ENCODE measurements at regions not wholly inside any gene's neighbourhood (a gene's known extent, or its start where the extent isn't known, plus 50 kb on each side); places are given as distances from the start of the nearest gene placed in this dataset.

GRCh38 chr11:70486731-70487130, 88.4 kb downstream of the CTTN start:
- DNase-seq = no peak

DNA sequence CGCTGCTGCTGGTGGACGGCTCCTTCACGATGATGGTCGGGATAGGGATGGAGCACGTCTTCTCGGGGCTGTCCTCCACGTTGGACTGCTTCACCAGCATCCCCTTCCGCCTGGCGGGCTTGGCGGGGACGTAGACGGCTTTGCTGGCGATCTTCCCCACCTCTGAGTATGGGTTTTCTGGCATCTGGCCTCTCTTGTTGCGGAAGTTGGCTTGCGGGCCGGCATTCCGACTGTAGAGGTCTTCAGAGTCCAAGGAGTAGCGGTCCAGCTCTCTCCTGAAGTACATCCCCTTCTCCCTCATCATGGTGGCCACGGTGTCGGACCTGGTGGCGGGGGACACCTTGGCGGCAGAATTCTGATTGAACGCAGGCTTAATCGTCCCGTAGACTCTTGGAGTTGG, 88.8 kb downstream of the CTTN start:
- DNase-seq = no peak

- DNase-seq = no peak
These were observed 89.4 kb downstream of the CTTN start for GRCh38 chr11:70487756-70488155.

- DNase-seq = no peak
These were observed 89.9 kb downstream of the CTTN start for GRCh38 chr11:70488171-70488703.

GRCh38 chr11:70489276-70489675, 90.9 kb downstream of the CTTN start:
- no peak for DNase-seq

GRCh38 chr11:70490208-70490607, 91.9 kb downstream of the CTTN start:
- DNase-seq = no peak

DNA sequence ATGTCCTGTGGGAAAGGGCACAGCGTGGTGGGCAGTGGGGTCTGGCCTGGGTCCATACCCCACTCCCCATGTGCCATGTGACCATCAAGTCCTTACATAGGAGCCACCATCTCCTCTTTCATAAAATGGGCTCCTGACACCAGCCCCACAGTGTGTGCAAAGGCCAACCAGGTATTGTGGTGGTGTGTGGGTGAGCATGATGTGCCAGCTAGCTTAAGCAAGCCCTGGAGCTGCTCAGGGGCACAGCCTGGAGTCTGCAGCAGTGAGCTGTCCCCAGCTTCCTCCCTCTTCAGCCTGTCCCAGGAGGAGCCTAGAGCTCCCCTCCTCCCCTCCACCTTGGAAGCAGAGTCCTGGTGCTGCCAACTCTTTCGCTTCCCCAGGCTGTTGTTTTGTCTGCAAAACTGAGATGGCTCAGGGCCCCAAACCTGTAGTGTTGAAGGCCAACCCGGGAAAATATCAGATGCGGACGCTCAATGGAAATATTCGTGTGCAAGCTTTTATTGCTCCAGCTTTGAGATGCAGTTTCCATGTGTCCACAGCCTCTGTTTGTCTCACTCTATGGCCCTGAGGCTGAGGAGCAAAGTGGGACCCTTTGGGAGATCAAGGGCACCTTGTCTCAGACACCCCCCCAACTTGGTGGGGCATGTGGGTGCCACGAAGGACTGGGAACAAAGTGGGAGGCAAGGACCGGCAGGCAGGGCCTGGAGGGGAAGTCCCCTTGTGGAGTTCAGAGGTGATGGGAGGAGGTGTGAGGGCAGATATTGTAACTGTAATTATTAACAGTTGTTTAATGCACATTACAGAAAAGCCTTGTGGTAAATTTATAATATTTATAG, 92.6 kb downstream of the CTTN start:
- DNase-seq = no peak

DNA sequence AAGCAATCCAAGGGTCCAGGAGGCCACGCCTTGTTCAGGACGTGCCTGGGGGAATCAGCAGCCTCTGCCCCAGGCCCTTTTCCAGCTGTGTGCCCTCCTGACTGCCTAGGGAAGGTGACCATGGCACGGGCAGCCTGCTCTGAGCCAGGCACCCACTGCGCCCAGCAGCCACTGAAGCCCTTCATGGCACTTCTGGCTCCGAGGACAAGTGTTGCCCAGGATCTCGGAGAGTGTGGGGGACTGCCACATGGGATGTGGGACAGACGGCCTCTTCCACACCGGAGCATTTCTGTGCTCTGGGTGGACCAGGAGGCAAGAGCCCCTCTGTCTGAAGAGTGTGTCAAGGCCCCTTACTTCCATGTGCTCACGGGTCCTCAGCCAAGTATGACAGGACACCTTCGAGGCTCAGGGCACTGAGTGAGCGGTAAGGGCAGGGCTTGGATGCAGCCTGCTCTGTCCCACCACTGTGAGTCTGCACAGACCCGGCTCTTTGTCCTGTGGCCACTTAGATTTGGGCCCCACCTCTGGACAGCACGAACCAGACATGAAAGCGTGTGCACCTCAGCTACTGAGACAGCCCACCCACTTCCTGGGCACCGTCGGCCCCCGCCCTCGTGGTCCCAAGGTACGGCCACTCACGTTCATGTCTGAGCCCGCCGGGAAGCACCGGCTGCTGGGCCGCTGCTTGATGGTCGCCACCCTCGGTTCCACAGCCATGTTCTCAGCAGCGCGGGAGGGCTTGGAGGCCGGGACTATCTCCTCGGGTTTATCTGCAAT, 93.6 kb downstream of the CTTN start:
- no peak for DNase-seq

DNA sequence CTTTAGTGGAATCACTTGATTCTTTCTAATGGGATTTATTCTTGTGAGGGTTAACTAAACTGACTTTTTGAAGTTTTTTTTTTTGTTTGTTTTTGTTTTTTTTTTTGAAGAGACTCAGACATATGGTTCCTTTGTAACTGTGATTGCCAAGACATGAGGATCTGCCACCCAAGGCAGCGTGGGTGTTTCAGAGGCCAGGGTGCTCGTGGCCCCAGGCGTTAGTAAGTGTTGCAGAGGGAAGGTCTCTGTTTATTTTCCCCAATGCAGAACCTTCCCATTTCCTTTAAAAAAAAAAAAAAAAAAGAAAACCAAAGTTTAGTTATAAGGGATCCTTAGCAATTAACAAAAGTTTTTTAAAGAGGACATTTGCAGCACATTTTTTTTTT, 94.8 kb downstream of the CTTN start:
- DNase-seq = no peak

DNA sequence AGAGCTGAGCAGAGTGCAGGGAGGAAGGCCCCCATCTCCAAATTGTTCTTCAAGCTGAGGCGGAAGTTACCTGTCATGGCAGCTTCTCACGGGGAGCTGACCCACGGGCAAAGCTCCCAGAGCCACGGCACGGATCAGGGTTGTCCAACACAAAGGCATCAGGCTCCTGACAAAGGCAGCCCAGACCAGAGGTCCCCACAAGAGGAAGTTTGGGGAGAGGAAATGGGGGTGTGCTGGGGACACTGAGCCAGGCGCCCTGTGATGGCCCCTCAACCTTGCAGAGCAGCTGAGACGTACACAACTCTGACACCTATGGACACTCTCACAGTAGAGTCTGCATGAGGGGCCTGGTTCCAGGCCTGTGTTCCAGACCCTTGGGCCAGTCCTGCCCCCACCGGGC, 95.6 kb downstream of the CTTN start:
- DNase-seq = no peak

DNA sequence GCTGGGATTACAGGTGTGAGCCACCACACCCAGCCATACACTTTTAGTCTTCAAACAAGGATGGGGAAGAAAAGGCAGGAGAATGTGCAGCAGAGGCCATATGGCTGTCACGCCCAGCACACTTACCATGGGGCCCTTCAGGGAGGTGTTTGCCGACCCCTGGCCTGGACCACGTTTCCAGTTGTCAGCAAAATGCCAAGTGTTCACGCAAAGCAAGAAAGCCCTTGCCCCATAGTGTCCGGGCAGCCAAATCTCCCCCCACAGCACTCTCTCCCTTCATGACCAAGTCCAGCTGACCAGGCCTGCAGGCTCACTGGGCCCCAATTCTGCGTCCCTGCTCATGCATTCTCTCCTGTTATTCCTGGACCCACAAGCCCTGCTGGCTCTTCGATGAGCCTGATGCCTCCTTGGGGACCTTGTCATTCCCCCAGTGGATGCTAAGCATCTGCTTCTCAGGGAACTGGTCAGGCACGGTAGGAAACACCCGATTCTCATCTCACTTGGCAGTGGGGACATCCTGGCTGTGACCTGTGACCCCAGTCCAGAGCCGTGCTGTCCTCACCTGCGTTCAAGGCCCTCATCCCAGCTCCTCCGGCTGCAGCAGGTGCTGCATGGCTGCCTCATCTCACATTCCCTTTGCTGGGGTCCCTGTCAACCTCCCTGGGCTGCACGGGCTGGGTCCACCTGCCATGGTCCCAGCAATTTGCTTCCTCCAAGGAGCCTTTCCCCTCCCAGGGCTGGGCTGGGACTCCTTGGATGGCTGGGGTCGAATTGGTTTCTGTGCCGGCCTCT, 96.4 kb downstream of the CTTN start:
- no peak for DNase-seq

DNA sequence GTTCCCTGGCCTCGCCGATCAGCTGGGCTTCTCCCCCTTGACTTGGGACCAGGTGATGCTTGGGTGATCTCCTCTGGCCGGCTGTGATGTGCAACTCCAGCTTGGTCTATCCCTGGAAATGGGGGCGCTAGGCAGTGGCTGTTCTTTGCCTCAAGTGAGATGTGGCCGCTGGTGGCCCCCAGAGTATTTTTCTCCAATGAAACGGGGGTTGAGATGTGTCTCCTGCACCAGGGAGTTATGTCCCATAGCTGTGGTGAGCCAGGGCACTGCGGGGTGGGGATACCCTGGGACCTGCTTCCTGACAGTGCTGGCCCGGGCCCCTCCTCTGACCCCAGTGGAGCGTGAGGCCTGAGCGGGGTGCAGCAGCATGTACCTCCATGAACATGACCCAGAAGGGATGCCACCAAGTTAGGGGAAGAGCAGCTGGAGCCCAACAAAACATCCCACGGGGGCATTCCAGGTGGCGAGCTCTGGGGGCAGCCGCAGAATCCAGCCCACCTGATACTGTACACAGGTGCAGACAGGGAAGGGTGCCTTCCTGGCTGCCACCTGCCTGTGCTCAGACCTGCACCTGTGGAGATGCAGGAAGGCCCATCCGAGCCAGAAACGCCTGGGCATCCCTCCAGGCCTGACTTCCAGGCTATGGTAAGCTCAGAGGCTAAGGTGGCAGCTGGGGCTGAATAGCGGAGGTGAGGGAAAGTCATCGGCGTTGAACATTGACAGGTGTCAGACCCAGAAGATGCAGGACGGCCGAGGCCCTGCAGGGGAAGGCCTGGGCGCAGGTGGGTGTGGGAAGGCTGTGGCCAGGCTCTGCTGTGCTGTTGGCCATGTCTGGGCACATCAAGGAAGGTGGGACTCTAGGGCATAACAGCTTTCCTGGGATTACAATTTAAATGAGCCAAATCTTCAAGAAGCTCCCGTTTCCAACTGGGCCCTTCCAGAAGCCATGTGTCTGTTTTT, 97.3 kb downstream of the CTTN start:
- no peak for DNase-seq

DNA sequence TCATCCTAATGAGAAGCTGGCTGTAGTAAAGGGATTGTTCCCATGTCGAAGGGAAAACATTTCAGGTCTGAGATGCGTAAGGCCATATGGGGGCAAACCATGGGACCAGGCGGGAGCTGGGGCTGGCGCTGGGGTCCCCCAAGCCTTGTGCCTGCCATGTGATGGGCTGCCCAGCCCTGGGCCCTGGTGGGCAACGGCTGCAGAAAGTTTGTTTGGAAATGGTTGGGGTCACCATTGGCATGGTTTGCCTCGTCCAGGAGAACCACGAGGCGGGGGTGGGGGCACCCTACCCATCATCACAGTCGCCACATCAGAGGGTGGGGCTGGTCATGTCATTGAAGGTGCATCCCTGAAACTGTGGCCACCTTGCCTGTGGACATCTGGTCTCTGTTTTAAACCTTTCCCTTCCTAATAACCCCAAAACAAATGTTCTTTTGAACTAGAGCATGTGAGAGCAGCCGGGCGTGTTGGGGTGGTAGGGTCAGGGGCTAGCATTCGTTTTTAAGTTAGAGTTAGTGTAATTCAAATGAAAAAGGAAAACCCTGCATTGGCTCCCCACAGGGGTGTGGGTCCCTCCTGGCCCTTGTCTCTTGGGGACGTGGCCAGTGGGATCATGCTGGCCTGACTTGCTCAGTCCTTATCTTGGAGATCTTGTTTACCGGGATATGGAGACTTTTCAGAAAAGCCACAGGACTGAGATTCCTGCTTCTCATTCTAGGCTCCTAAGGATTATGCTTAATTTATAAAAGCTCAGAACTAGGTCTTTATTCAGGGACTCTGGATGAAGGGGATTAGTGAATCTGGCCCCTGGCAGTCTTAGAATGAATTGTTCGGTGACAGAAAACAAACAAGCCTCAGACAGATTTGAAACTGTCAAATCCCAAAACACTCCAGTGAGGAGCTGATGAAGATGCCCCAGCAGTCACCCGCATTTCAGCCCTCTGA, 98.5 kb downstream of the CTTN start:
- DNase-seq = no peak

DNA sequence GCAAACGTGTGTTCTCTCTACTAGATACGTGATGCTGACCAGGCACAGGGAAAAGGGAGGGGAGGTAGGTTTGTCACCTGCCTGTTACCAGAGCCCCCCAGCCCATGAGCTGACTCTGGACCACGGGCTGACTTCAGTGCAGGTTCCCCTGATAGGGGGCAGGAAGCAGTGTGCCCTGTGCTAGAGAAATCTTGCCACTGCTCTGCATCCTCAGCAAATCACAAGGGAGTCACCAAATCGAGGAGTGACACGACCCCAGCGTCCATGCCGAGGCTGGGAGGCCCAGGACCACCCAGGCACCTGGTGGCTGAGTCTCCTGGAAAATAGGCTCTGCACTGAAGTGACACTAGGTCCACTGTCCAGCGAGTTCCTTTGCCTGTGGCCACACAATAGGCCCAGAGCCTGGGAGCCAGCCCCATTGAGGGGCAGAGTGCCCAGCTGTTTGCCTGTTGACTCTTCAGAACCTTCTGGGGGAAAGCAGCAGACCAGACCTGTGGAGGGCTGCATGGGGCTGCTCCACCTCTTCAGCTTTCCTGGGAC, 99.3 kb downstream of the CTTN start:
- no peak for DNase-seq

- DNase-seq = no peak
These were observed 99.8 kb downstream of the CTTN start for GRCh38 chr11:70498171-70498571.

DNA sequence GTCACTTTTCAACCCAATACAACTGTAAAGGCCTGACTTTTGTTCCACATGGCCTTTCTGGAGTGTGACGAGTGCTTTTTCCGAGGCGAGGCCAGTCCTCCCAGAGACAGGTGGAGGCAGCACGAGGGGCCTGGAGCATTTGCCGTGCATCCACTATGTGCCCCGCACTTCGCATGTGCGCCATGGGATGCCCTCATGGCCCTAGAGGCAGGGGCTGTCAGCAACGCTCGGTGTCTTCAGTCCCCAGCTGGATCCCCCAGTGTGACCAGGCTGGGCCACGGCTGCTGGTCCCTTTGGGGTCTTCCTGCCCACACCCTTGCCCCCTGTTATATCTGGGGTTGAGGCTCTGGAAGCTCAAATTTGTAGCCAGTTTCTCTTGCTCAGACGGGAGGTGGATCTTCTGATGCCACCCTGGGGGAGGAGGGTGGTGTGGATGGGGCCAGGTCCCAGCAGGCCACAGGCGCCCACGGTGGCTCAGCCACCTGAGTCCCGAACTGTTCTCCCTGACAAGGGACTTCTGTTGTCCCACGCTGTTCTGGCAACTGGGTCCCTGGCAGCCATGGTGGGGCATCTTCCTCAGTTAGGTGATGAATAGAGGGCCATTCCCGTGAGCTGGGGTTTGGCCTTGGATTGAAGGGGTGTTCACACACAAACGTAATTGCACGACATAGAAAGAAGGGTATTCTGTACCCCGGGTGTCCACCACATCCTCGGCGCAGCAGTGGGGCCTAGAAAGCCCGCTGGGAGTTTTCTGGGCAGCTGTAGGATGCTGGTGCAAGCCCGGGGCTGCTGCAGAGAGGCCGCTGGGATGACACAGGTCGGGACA, 100.9 kb downstream of the CTTN start:
- no peak for DNase-seq

DNA sequence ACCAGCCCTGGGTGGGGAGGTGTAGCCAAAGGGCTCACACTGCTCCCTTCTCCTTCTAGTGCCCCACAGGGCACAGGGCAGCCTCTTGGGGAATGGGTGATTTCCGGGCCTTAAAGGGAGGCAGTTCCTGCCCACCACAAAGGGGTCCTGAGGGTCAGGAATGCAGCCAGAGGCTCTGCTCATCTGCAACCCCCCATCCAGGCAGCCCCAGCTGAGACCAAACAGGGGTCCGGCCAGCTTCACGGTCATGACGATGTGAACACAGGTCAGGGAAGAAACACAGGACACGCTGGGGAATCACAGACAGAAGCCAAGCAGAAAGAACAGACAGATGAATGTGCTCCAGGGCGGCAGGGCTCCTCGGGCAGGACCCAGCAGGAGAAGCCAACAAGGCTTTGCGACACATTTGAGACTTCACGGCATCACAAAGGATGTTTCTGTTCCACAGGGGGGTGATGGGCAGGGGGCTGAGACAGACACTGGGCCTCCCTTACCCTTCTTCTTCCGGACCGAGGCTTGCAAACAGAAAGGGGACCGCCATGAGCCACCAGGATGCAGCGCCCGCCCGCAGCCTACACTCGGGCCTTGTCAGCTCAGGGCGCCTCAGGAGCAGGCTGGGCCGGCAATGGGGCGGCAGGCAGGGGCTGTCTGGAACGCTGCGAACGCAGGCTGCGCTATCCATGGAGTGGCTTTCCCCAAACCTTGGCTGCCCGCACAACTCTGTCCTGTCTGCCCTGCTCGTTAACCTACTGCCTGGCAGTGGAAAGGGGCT, 101.9 kb downstream of the CTTN start:
- no peak for DNase-seq

DNA sequence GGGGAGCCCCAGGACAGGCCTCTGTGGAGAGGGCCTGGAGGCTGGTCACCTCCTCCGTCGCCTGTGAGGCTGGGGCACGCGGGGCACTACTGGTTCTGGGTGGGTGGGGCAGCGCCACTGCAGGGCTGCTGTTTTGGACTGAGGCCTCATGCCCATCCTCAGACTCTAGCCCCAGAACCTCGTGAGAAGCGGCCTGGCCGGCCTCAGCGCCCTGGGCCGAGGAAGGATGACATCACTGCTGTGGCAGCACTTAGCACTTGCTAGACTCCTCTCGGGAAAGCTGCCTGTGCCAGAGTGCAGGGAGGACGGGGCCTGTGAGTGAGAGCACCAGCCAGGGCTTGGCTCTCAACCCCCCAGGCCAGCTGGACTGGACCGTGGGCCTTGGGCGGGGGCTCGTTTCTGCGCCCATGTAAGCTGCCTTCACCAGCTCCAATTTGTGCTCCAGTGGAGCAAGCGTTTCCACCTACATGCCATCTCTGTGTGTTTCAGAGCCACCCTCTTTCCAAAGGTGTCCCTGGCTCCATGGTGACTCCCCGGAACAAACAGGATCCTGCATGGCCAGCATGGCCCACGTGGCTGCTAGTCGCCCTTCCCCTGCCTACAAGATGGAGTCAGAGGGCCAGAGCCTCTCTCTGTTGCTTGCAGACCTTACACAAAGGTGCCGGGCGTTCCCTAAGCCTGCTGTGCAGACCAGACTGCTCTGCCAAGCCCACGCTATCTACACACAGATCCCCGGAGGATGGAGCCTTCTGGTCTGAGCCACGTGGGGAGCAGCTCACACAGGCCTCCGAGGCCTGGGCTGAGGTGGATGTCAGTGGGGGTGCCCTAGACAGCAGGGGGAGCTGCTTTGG, 102.9 kb downstream of the CTTN start:
- DNase-seq = no peak
